ENCODE measurements at regions not wholly inside any gene's neighbourhood (a gene's known extent, or its start where the extent isn't known, plus 50 kb on each side); places are given as distances from the start of the nearest gene placed in this dataset.

DNA sequence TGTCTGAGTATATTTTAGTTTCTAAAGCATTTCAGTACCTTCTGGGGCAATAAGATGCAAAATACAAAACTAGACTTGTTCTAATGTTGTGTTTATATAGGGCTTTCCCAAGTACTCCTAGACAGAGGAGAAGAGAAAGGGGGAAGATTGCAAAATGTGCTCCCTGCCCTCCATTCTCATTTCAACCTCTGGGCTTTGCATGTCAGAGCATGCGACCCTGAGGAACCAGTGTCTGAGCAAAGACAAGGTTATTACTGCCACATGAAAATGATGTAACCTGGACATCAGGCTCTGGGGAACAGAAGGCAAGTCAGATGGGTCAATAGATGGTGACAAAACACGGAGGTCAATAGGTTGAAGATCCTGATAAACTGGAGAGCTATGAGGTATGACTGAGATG is 253.5 kb upstream of the TCF21 start:
- no peak for TF ChIP-seq ARHGAP35 (CRISPR knock-in tag; IDR thresholded peaks at IDR 0.05; ENCODE audit: borderline replicate concordance)
- TF ChIP-seq, protein P1, sequence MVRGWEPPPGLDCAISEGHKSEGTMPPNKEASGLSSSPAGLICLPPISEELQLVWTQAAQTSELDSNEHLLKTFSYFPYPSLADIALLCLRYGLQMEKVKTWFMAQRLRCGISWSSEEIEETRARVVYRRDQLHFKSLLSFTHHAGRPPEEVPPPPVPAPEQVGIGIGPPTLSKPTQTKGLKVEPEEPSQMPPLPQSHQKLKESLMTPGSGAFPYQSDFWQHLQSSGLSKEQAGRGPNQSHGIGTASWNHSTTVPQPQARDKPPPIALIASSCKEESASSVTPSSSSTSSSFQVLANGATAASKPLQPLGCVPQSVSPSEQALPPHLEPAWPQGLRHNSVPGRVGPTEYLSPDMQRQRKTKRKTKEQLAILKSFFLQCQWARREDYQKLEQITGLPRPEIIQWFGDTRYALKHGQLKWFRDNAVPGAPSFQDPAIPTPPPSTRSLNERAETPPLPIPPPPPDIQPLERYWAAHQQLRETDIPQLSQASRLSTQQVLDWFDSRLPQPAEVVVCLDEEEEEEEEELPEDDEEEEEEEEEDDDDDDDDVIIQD (CRISPR knock-in tag; IDR thresholded peaks at IDR 0.05; ENCODE audit: low read depth) = no peak
